H7 (cell line): ENCODE measurements at regions not wholly inside any gene's neighbourhood (a gene's known extent, or its start where the extent isn't known, plus 50 kb on each side); places are given as distances from the start of the nearest gene placed in this dataset.
A peak's percentile ranks its signal among the peaks of the same experiment; 100 is the strongest.

Source experiments
- DNase-seq: peaks from one replicate; pipeline ENCODE4 v3.0.0; 2012
- H3K27me3 ChIP-seq: 2 replicates; pipeline ENCODE4 v1.6.0; 2011; ENCODE audit warnings: mild to moderate bottlenecking, low read length; ENCODE audit not compliant: control insufficient read depth, insufficient read depth
- H3K36me3 ChIP-seq: replicated peaks from 2 replicates; pipeline ENCODE4 v1.5.1; 2011; ENCODE audit warnings: low read length; ENCODE audit not compliant: control insufficient read depth, insufficient read depth
- H3K4me3 ChIP-seq: 2 replicates; pipeline ENCODE4 v1.5.1; 2011; ENCODE audit warnings: low read depth, mild to moderate bottlenecking, control low read depth, low read length, moderate library complexity; ENCODE audit not compliant: insufficient read depth

GRCh38 chr5:33276628-33276950, 164.2 kb upstream of the TARS1 start:
- no peak overlapping the region for H3K4me3 ChIP-seq
- DNase-seq = no peak
- H3K27me3 ChIP-seq = no peaks in the 10 kb centered on the region
- no peaks in the 10 kb centered on the region for H3K36me3 ChIP-seq

DNA sequence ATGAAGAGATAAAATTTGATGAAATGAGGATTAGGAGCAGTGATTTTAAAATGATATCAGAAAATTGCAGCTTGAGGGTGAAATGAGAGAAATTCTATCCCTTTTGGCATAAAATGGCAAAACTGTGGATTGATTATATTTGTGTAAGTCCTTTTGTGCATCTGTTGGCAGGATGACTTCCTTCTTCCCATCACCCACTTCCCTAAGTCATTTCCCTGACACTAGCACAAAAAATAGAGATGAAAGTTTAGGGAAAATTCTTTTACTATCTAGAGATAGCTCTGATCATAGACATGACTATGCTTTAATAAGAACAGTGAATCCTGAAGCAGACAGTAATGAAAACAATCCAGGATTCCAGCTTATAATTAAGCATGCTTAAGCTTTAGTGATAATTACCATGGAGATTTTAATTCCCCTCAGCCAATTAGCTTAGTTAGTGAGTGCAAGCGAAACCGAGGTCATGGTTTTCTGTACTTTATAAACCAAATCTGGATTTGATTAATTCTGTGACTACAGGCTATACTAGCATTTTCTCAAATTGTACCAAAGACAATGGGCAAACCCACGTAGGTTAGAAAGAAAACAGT, 163.6 kb upstream of the TARS1 start:
- no peak overlapping the region for H3K4me3 ChIP-seq
- H3K36me3 ChIP-seq = no peaks in the 10 kb centered on the region
- DNase-seq = no peak
- H3K27me3 ChIP-seq = no peaks in the 10 kb centered on the region

GRCh38 chr5:33281431-33281843, 159.3 kb upstream of the TARS1 start:
- DNase-seq = no peak
- no peak overlapping the region for H3K4me3 ChIP-seq
- H3K36me3 ChIP-seq = no peaks in the 10 kb centered on the region
- H3K27me3 ChIP-seq = no peaks in the 10 kb centered on the region

DNA sequence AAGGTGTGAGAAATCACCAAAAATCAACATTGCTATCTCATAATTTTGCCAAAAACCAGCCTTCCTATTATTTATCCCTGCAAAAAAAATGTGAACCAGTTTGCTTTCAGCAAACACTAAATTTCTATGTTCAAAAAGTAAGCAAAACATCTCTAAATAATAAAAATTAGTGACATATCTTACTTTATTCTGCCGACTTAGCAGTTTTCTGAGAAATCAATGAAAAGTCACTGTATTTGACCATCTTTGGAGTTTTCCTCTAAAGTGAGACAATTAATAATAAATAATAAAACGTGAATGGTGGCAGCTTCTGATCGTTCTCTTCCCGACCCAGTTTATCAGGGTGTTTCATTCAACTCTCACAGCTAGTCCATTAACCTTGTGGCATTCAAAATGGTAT, 158.6 kb upstream of the TARS1 start:
- DNase-seq = no peak

DNA sequence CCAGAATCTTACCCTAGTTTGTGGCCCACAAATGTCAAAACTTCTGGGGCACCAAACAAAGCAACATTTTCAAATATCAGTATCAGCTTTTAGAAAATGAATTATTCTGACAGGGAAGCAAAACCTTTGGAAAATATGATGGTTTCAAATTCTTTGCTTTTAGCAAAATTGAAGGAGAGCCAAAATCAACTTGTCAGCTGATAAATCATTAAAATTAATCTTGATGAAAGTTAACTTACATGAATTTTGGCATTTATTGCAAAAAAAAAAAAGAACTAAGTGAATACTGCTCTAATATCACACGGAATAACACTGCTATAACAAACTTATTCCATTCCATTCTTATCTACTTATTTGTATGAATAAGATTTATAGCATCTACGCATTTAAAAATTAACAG, 158.1 kb upstream of the TARS1 start:
- DNase-seq = no peak
- H3K4me3 ChIP-seq = no peak overlapping the region
- no peaks in the 10 kb centered on the region for H3K27me3 ChIP-seq
- no peaks in the 10 kb centered on the region for H3K36me3 ChIP-seq

More for the DNA sequence above, 158.6 kb upstream of the TARS1 start:
- no peak overlapping the region for H3K4me3 ChIP-seq
- H3K36me3 ChIP-seq = no peaks in the 10 kb centered on the region
- H3K27me3 ChIP-seq = no peaks in the 10 kb centered on the region

- Histone ChIP-seq H3K27me3 (no peaks in the 10 kb centered on the region), H3K36me3 (no peaks in the 10 kb centered on the region), H3K4me3 (no peak overlapping the region)
- DNase-seq = no peak
Measured at GRCh38 chr5:33283243-33283642, 157.5 kb upstream of the TARS1 start.

DNA sequence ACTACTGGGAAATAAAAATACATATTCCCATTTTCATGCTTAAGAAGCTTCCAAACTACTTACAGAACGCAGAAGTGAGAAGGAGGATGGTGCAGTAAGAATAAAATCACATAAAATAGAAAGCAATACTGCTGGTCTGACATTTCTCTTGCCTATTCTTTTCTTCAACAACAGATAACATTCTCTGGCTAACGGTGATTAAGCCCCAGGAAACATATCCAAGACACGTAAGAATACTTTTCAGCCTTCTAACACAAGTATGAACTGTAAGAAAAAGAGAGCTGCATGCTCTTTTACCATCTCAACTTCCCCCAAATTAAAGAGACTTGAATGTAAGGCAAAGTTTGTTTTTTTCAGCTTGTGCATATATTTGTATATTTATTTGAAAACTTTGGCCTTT, 156.1 kb upstream of the TARS1 start:
- Histone ChIP-seq H3K36me3 (no peaks in the 10 kb centered on the region), H3K27me3 (no peaks in the 10 kb centered on the region), H3K4me3 (no peak overlapping the region)
- DNase-seq = no peak

DNA sequence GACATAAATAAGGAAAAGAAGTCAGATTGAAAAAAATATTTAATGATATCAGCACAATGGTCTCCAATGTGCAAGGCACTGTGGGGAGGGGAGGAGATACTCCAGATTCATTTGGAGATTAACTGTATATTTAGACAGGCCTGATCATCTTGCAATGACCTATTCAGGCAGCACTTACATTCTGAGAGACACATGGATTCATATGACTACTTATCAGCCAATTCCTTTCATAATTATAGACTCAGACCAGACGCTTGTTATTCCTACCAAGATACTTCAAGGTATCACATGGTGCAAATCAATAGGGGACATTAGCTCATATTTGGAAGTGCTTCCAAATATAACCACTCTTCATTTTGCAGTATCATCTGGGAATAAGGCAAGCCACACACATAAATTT, 153.5 kb upstream of the TARS1 start:
- Histone ChIP-seq H3K4me3 (no peak overlapping the region), H3K36me3 (no peaks in the 10 kb centered on the region; the same call in 1 of the 2 replicates), H3K27me3 (no peaks in the 10 kb centered on the region)
- no peak for DNase-seq

GRCh38 chr5:33291216-33292000, 149.4 kb upstream of the TARS1 start:
- H3K27me3 ChIP-seq = no peaks in the 10 kb centered on the region
- no peak overlapping the region for H3K4me3 ChIP-seq
- DNase-seq = no peak
- H3K36me3 ChIP-seq = no peaks in the 10 kb centered on the region; the same call in 1 of the 2 replicates

DNA sequence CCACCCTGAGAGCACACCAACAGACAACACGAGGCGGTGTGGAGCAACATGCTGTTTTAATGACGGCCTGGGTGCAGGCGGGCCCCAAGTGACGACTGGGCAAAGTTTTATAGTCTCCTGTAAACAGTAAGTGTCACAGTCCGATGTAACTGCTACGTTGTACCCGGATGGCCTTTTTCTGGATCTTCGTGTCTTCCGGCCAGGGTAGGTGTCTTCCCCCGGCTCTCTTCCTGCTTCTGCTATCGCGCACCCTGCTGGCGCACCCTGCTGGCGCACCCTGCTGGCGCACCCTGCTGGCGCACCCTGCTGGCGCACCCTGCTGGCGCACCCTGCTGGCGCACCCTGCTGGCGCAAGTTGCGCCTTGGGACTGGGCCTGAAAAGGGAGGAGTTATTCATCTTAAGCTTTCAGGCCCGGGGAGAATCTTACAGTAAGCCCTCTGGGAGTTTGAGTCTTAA, 143.0 kb upstream of the TARS1 start:
- Histone ChIP-seq H3K36me3 (no peaks in the 10 kb centered on the region), H3K4me3 (no peak overlapping the region), H3K27me3 (no peaks in the 10 kb centered on the region; the same call in 1 of the 2 replicates)
- DNase-seq = no peak

DNA sequence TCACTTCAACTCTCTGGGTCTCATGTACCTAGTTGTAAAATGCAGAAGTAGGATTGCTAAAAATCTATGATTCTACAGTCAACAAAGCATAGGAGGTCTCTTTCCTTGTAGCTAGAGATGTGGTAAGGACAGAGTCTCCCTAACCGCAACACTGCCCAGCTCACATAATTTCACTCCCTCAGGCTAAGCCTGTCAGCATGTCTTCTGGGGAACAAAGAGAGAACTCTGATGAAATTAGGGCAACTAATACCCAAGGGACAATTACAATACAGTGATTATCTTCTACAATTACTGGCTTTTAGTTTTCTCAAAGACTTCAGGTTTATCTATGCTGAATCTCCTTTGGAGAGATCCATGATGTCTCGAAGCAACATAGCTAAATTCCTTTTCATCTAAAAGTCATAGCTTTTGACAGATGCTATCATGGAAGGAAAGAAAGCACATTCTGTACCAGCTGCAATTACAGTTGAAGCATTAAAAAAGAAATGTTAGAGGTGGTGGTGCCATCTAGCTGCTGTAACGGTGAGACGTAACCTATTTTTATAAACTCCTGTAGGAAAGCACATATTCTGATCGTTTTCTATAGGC, 141.1 kb upstream of the TARS1 start:
- no peaks in the 10 kb centered on the region for H3K36me3 ChIP-seq
- H3K27me3 ChIP-seq = no peaks in the 10 kb centered on the region; the same call in 1 of the 2 replicates
- DNase-seq = peak; percentile 10
- H3K4me3 ChIP-seq = no peak overlapping the region

GRCh38 chr5:33300209-33300742, 140.5 kb upstream of the TARS1 start:
- H3K27me3 ChIP-seq = no peaks in the 10 kb centered on the region; the same call in 1 of the 2 replicates
- H3K36me3 ChIP-seq = no peaks in the 10 kb centered on the region
- DNase-seq = no peak
- H3K4me3 ChIP-seq = no peak overlapping the region

DNA sequence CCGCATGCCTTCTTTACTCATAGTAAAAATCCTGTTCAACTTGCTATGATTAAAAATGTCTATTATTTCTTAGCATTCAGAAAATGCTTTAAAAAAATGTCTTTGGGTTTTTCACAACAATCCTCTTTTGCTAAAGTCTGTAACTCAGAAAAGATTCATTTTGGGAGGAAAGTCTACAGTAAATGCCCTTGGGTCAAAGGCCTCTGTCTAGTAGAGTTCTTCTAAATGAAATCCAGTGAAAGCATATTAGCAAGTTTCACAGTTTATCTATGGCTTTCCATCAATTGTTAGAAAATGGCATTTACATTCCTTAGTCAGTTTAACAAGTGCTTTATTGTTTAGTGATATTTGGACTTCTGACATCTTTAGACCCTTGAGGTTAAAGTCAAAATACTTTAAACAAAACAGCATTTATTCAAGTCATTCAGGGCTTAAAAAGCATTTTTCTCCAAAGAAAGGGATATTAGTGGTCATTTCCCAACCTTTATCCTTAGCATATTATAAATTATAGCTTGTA, 137.1 kb upstream of the TARS1 start:
- no peaks in the 10 kb centered on the region; the same call in 1 of the 2 replicates for H3K27me3 ChIP-seq
- no peak for DNase-seq
- H3K4me3 ChIP-seq = no peak overlapping the region
- H3K36me3 ChIP-seq = no peaks in the 10 kb centered on the region

- Histone ChIP-seq H3K4me3 (no peak overlapping the region), H3K36me3 (no peaks in the 10 kb centered on the region), H3K27me3 (no peaks in the 10 kb centered on the region; the same call in 1 of the 2 replicates)
- no peak for DNase-seq
Measured at GRCh38 chr5:33304601-33305000, 136.2 kb upstream of the TARS1 start.

DNA sequence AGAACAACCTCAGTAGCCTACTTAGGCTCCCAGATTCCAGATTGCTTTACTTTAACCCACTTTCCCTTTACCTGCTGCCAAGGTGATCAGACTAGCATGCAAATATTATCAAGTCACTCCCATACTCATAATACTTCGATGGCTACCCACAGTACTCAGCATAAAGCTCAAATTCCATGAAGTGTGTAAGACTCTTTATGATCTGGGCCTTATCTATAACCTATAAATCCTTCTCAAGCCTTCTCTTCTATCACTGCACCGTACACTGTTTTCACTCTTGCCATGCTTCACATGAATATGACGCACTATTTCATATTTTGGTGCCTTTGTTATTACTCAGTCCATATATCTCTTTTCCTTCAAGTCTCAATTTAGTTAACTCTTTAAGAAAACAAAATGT, 135.2 kb upstream of the TARS1 start:
- Histone ChIP-seq H3K27me3 (no peaks in the 10 kb centered on the region; the same call in 1 of the 2 replicates), H3K4me3 (no peak overlapping the region), H3K36me3 (no peaks in the 10 kb centered on the region)
- no peak for DNase-seq
